IMR-90 (cell line): ENCODE measurements at regions not wholly inside any gene's neighbourhood (a gene's known extent, or its start where the extent isn't known, plus 50 kb on each side); places are given as distances from the start of the nearest gene placed in this dataset.

Source experiments
- ATAC-seq: fragments of 200-7000 bp; cut with Tn5 transposase; 2 replicates; pipeline ENCODE4 v1.9.1; 2020; ENCODE audit warnings: low read depth, mild to moderate bottlenecking, moderate library complexity
- BruUV-seq: library from RNA; stranded (reverse); fragments of 400-500 nt; replicated peaks from 2 replicates; lab custom pipeline; 2021; lab: Mats Ljungman, UMichigan
- CTCF ChIA-PET: fragments of 300-600 bp; formaldehyde crosslinking; extraction: SDS; loops from one replicate; lab custom pipeline; 2021; ENCODE audit warnings: antibody characterized with exemption; lab: Yijun Ruan, JAX
- POLR2A ChIA-PET: fragments of 300-600 bp; sonication (Branson Sonifier 250); formaldehyde crosslinking; loops from one replicate; lab custom pipeline; 2022; ENCODE audit warnings: antibody characterized with exemption; ENCODE audit not compliant: unreplicated experiment; lab: Charles Lee
- DNase-seq: peaks from one replicate; pipeline ENCODE4 v3.0.0; 2013
- H2AFZ ChIP-seq: replicated peaks from 2 replicates; pipeline ENCODE3; 2013; ENCODE audit warnings: low read length, mild to moderate bottlenecking; ENCODE audit not compliant: poor library complexity
- H2AK5ac ChIP-seq: 2 replicates; pipeline ENCODE4 v1.6.1; 2013; ENCODE audit warnings: low read depth, low read length, inconsistent platforms
- H2AK9ac ChIP-seq: replicated peaks from 2 replicates; pipeline ENCODE3; 2013; ENCODE audit warnings: mild to moderate bottlenecking, low read depth, low read length, moderate library complexity; ENCODE audit not compliant: poor library complexity
- H2BK120ac ChIP-seq: 2 replicates; pipeline ENCODE4 v1.6.1; 2013; ENCODE audit warnings: low read depth, low read length, inconsistent platforms
- H2BK15ac ChIP-seq: 3 replicates; pipeline ENCODE4 v1.6.1; 2013; ENCODE audit warnings: low read depth, low read length, inconsistent platforms
- H2BK20ac ChIP-seq: 2 replicates; pipeline ENCODE4 v1.6.1; 2013; ENCODE audit warnings: low read depth, mild to moderate bottlenecking, inconsistent platforms, low read length, moderate library complexity
- H2BK5ac ChIP-seq: 2 replicates; pipeline ENCODE4 v1.6.1; 2013; ENCODE audit warnings: mild to moderate bottlenecking, low read depth, low read length, inconsistent platforms; ENCODE audit not compliant: poor library complexity, severe bottlenecking
- H3K14ac ChIP-seq: replicated peaks from 2 replicates; pipeline ENCODE4 v1.6.1; 2013; ENCODE audit warnings: low read depth, low read length, inconsistent platforms
- H3K18ac ChIP-seq: 2 replicates; pipeline ENCODE4 v1.6.1; 2013; ENCODE audit warnings: low read depth, low read length, control low read depth
- H3K23ac ChIP-seq: 2 replicates; pipeline ENCODE4 v1.6.1; 2013; ENCODE audit warnings: low read depth, low read length, inconsistent platforms
- H3K27ac ChIP-seq: 2 replicates; pipeline ENCODE4 v1.5.1; 2013; ENCODE audit warnings: mild to moderate bottlenecking, control low read depth, low read length; ENCODE audit not compliant: insufficient read depth
- H3K27me3 ChIP-seq: 2 replicates; pipeline ENCODE4 v1.6.1; 2013; ENCODE audit warnings: low read length; ENCODE audit not compliant: control insufficient read depth, insufficient read depth
- H3K36me3 ChIP-seq: 2 replicates; pipeline ENCODE4 v1.6.1; 2013; ENCODE audit warnings: low read length, mixed read lengths; ENCODE audit not compliant: control insufficient read depth, insufficient read depth
- H3K4ac ChIP-seq: 2 replicates; pipeline ENCODE4 v1.6.1; 2013; ENCODE audit warnings: low read depth, low read length, inconsistent platforms
- H3K4me1 ChIP-seq: 2 replicates; pipeline ENCODE4 v1.6.1; 2013; ENCODE audit warnings: low read length, mixed read lengths; ENCODE audit not compliant: control insufficient read depth, insufficient read depth
- H3K4me2 ChIP-seq: 2 replicates; pipeline ENCODE4 v1.6.1; 2013; ENCODE audit warnings: low read depth, mild to moderate bottlenecking, control low read depth, low read length, moderate library complexity
- H3K4me3 ChIP-seq: 2 replicates; pipeline ENCODE4 v1.5.1; 2013; ENCODE audit warnings: low read depth, mild to moderate bottlenecking, control low read depth, low read length, moderate library complexity; ENCODE audit not compliant: insufficient read depth
- H3K56ac ChIP-seq: 2 replicates; pipeline ENCODE4 v1.6.1; 2013; ENCODE audit warnings: low read length, inconsistent platforms; ENCODE audit not compliant: insufficient read depth; ENCODE audit errors: extremely low read depth
- H3K79me1 ChIP-seq, 2 experiments: 2 replicates each; pipeline ENCODE4 v1.6.1; 2013; ENCODE audit warnings: low read length in 2 of 2, inconsistent platforms in 1 of 2, low read depth in 1 of 2
- H3K9ac ChIP-seq: 2 replicates; pipeline ENCODE4 v1.6.1; 2013; ENCODE audit warnings: low read depth, low read length, control low read depth
- H3K9me1 ChIP-seq: 2 replicates; pipeline ENCODE4 v1.6.1; 2013; ENCODE audit warnings: low read length, inconsistent platforms; ENCODE audit not compliant: insufficient read depth
- H3K9me3 ChIP-seq: 2 replicates; pipeline ENCODE4 v1.6.1; 2013; ENCODE audit warnings: low read length; ENCODE audit not compliant: control insufficient read depth, insufficient read depth
- H4K20me1 ChIP-seq: 2 replicates; pipeline ENCODE4 v1.6.1; 2013; ENCODE audit warnings: low read length, inconsistent platforms; ENCODE audit not compliant: insufficient read depth
- H4K5ac ChIP-seq: 2 replicates; pipeline ENCODE4 v1.6.1; 2013; ENCODE audit warnings: mild to moderate bottlenecking, low read depth, low read length, control low read depth
- H4K8ac ChIP-seq, 2 experiments: 2 replicates each; pipeline ENCODE4 v1.6.1; 2013; ENCODE audit warnings: low read depth in 2 of 2, low read length in 2 of 2, control low read depth in 1 of 2, inconsistent platforms in 1 of 2
- H4K91ac ChIP-seq: 2 replicates; pipeline ENCODE4 v1.6.1; 2013; ENCODE audit warnings: low read depth, low read length, inconsistent platforms; ENCODE audit not compliant: insufficient read depth
- BHLHE40 ChIP-seq: fragments of 150-350 bp; IDR thresholded peaks from 2 replicates; pipeline ENCODE4 v1.6.1; 2016; ENCODE audit warnings: mild to moderate bottlenecking, low read depth, low read length
- CEBPB ChIP-seq: IDR thresholded peaks from 2 replicates; pipeline ENCODE4 v1.6.1; 2012; ENCODE audit warnings: low read depth, low read length, improper control_type of control experiment
- CHD1 ChIP-seq: IDR thresholded peaks from 2 replicates; pipeline ENCODE4 v1.6.1; 2012; ENCODE audit warnings: low read depth, low read length, improper control_type of control experiment
- CTCF ChIP-seq: conservative IDR thresholded peaks from 2 replicates; pipeline ENCODE4 v1.5.1; 2012; ENCODE audit warnings: mild to moderate bottlenecking, low read depth, low read length, improper control_type of control experiment
- ELK1 ChIP-seq: fragments of 150-350 bp; IDR thresholded peaks from 2 replicates; pipeline ENCODE4 v1.6.1; 2016; ENCODE audit warnings: low read depth, mild to moderate bottlenecking, low read length, moderate library complexity, borderline replicate concordance
- FOS ChIP-seq: fragments of 150-350 bp; IDR thresholded peaks from 2 replicates; pipeline ENCODE4 v1.6.1; 2016; ENCODE audit warnings: low read depth, low read length
- MAFK ChIP-seq: IDR thresholded peaks from 2 replicates; pipeline ENCODE4 v1.6.1; 2012; ENCODE audit warnings: low read depth, low read length, improper control_type of control experiment
- MAZ ChIP-seq: IDR thresholded peaks from 2 replicates; pipeline ENCODE4 v1.6.1; 2012; ENCODE audit warnings: low read depth, mild to moderate bottlenecking, low read length, improper control_type of control experiment, moderate library complexity, borderline replicate concordance
- MXI1 ChIP-seq: IDR thresholded peaks from 2 replicates; pipeline ENCODE4 v1.6.1; 2012; ENCODE audit warnings: low read depth, mild to moderate bottlenecking, low read length, moderate library complexity, borderline replicate concordance
- NFE2L2 ChIP-seq: fragments of 150-350 bp; IDR thresholded peaks from 2 replicates; pipeline ENCODE4 v1.6.1; 2016; ENCODE audit warnings: low read depth, mild to moderate bottlenecking, low read length
- RAD21 ChIP-seq: IDR thresholded peaks from 2 replicates; pipeline ENCODE4 v1.6.1; 2012; ENCODE audit warnings: low read length, improper control_type of control experiment
- RCOR1 ChIP-seq: IDR thresholded peaks from 2 replicates; pipeline ENCODE4 v1.6.1; 2012; ENCODE audit warnings: mild to moderate bottlenecking, low read length, improper control_type of control experiment; ENCODE audit not compliant: insufficient replicate concordance
- RFX5 ChIP-seq: IDR thresholded peaks from 2 replicates; pipeline ENCODE4 v1.8.0; 2012; ENCODE audit warnings: low read depth, mild to moderate bottlenecking, low read length, moderate library complexity
- SMC3 ChIP-seq: fragments of 150-350 bp; IDR thresholded peaks from 2 replicates; pipeline ENCODE4 v1.6.1; 2016; ENCODE audit warnings: low read depth, mild to moderate bottlenecking, antibody characterized with exemption, low read length, moderate library complexity
- USF2 ChIP-seq: fragments of 150-350 bp; IDR thresholded peaks from 2 replicates; pipeline ENCODE4 v1.6.1; 2017; ENCODE audit warnings: mild to moderate bottlenecking, antibody characterized with exemption, low read length, low read depth
- WGBS, 2 experiments: methylation state at CpG; one replicate each; pipeline versions ENCODE4 v1.1.5 to v1.1.7; 2013; ENCODE audit warnings: missing lambda C conversion rate in 2 of 2; ENCODE audit not compliant: insufficient read length in 1 of 2; ENCODE audit errors: extremely low coverage in 2 of 2; 5-methylcytosine and 5-hydroxymethylcytosine counted together
- dilution Hi-C: fragments of 300-500 bp; cut with HindIII; formaldehyde crosslinking; loops from one replicate; pipeline ENCODE4 v1.14.3; 2018; ENCODE audit warnings: low sequenced_read_pairs; ENCODE audit not compliant: unreplicated experiment
- in situ Hi-C: fragments of 300-500 bp; cut with MboI; formaldehyde crosslinking; loops from 3 replicates; pipeline ENCODE4 v1.14.3; 2019; ENCODE audit warnings: low sequenced_read_pairs, inconsistent platforms, mixed read lengths
- intact Hi-C: fragments of 100-400 bp; cut with micrococcal nuclease; formaldehyde crosslinking; loops from 2 replicates; pipeline ENCODE4 v1.10.0; 2022

- Histone ChIP-seq H4K20me1 (no peaks in the 10 kb centered on the region), H2AK9ac (peak overlapping the region; percentile 21), H3K56ac (peak overlapping the region; percentile 35; the same call in 1 of the 2 replicates), H3K9me3 (no peaks in the 10 kb centered on the region), H3K14ac (peak overlapping the region; percentile 79), H2AFZ (peak overlapping the region; percentile 70), H3K4me1 (peaks cover 22% of the 10 kb centered on the region), H3K9ac (peak overlapping the region; percentile 22; the same call in 1 of the 2 replicates), H3K79me1 (0 out of 4 replicates have a peak, but pooled peaks cover 0 to 2% of the 10 kb centered on the region in 2 experiments), H2BK5ac (peak overlapping the region; percentile 52), H2BK20ac (peak overlapping the region; percentile 65), H3K18ac (peak overlapping the region; percentile 62), H3K4ac (peak overlapping the region; percentile 97), H3K23ac (peak overlapping the region; percentile 61; the same call in 1 of the 2 replicates), H2BK120ac (peak overlapping the region; percentile 95), H4K5ac (peak overlapping the region; percentile 57), H4K91ac (peak overlapping the region; percentile 89), H4K8ac (peak overlapping the region; percentile 66 to 81), H3K27me3 (no peaks in the 10 kb centered on the region), H2AK5ac (peak overlapping the region; percentile 29), H3K9me1 (peaks cover 21% of the 10 kb centered on the region), H3K4me2 (no peak overlapping the region), H3K27ac (peak overlapping the region; percentile 73; the same call in 1 of the 2 replicates), H3K36me3 (no peaks in the 10 kb centered on the region), H3K4me3 (no peak overlapping the region), H2BK15ac (peak overlapping the region; percentile 49; the same call in 1 of the 3 replicates)
- intact Hi-C loops, result no loop called here
- BruUV-seq, result no TSS peak
- ChIA-PET CTCF (interaction anchor here (0.6 to 1.6 kb wide), 3 partner anchors 22 to 341 kb away, joined by 3 to 7 read pairs (median 4); no protein-coding TSS in a partner anchor), POLR2A (no interaction called here)
- 60% methylated on average over 3 of the region's 9 CpGs; no CpG with 5 or more reads in 1 of the 2 experiments for WGBS, 2 experiments
- ATAC-seq (no peak), DNase-seq (no peak)
- in situ Hi-C loops, result no loop called here
- TF ChIP-seq MAZ (no peak), BHLHE40 (no peak), ELK1 (no peak), SMC3 (no peak), USF2 (no peak), RCOR1 (no peak), MXI1 (no peak), CHD1 (no peak), MAFK (no peak), CEBPB (no peak), CTCF (no peak), FOS (no peak), NFE2L2 (no peak), RFX5 (no peak), RAD21 (no peak)
- dilution Hi-C loops, result no loop called here
These were observed 511.9 kb upstream of the TNP1 start for GRCh38 chr2:217371781-217372213.
